Stomach (tissue), 8 donors: ENCODE measurements at regions not wholly inside any gene's neighbourhood (a gene's known extent, or its start where the extent isn't known, plus 50 kb on each side); places are given as distances from the start of the nearest gene placed in this dataset.
"Not testable (repeated sequence)": the region's sequence is repeated elsewhere in the genome, so short reads cannot be mapped to it uniquely, and the experiment has no call there.

Experiments
- DNase-seq, 2 donors: peaks; one replicate each; pipeline versions ENCODE4 v3.0.0 to v3.0.0-alpha.2; 2013 to 2019
- H3K27ac ChIP-seq, 5 donors: fragments of 200-600 bp in 4 of 5; sonication (generic) in 4 of 5; one replicate each; pipeline ENCODE4 v1.5.1; 2013 to 2019; ENCODE audit warnings: mild to moderate bottlenecking in 1 of 5, moderate library complexity in 1 of 5
- H3K27me3 ChIP-seq, 3 donors: fragments of 200-600 bp; sonication (generic); one replicate each; pipeline ENCODE4 v1.5.1; 2017 to 2019; ENCODE audit warnings: mixed run types in 1 of 3
- H3K36me3 ChIP-seq, 4 donors: fragments of 200-600 bp; sonication (generic); 1 replicate in 3 of 4; 2 replicates in 1 of 4; pipeline ENCODE4 v1.5.1; 2016 to 2019
- H3K4me1 ChIP-seq, 4 donors: fragments of 200-600 bp; sonication (generic); one replicate each; pipeline ENCODE4 v1.5.1; 2016 to 2019
- H3K4me3 ChIP-seq, 4 donors: fragments of 200-600 bp; sonication (generic) in 3 of 4; one replicate each; pipeline ENCODE4 v1.5.1; 2016 to 2019; ENCODE audit warnings: mild to moderate bottlenecking in 1 of 4
- H3K9me3 ChIP-seq, 4 donors: fragments of 200-600 bp; sonication (generic); one replicate each; pipeline ENCODE4 v1.5.1; 2016 to 2019
- CTCF ChIP-seq, 7 experiments: fragments of 450-650 bp in 4 of 7; fragments of 200-600 bp in 3 of 7; sonication (generic) in 3 of 7; IDR thresholded peaks; one replicate each; pipeline ENCODE4 v1.5.1; 2016 to 2019; ENCODE audit warnings: antibody characterized with exemption in 7 of 7, control low read depth in 2 of 7, mild to moderate bottlenecking in 1 of 7
- EP300 ChIP-seq: sonication (generic); formaldehyde crosslinking; IDR thresholded peaks from one replicate; pipeline ENCODE4 v1.6.1; 2017; ENCODE audit warnings: antibody characterized with exemption
- POLR2A ChIP-seq, 4 donors: fragments of 450-650 bp; IDR thresholded peaks; one replicate each; pipeline ENCODE4 v1.6.1; 2016; ENCODE audit warnings: antibody characterized with exemption in 4 of 4, control low read depth in 2 of 4, mild to moderate bottlenecking in 1 of 4, moderate library complexity in 1 of 4
- POLR2AphosphoS5 ChIP-seq, 3 donors: sonication (generic); formaldehyde crosslinking; IDR thresholded peaks; one replicate each; pipeline ENCODE4 v1.6.1; 2016; ENCODE audit warnings: antibody characterized with exemption in 3 of 3
- WGBS, 5 donors: extraction: QIAGEN DNeasy Blood & Tissue Kit in 3 of 5; methylation state at CpG; one replicate each; pipeline versions ENCODE4 v1.1.5 to v1.1.7; 2013 to 2018; 5-methylcytosine and 5-hydroxymethylcytosine counted together
- intact Hi-C: fragments of 100-400 bp; cut with DNase I; formaldehyde crosslinking; loops from one replicate; pipeline ENCODE4 v1.15.1; 2023; ENCODE audit warnings: low total_unique reads
- donor health status: healthy with polysubstance abuse.
- donor health status: Bipolar disorder and iron deficiency.
- donor health status: healthy.

GRCh38 chr2:142291969-142292368 is 161.2 kb upstream of the LRP1B start:
- Histone ChIP-seq H3K27me3 (no peaks in the 10 kb centered on the region), H3K9me3 (no peaks in the 10 kb centered on the region), H3K4me3 (no peak overlapping the region), H3K4me1 (no peaks in the 10 kb centered on the region), H3K27ac (no peak overlapping the region), H3K36me3 (no peaks in the 10 kb centered on the region)
- 63 to 76% (median 76%) methylated on average over 2 of the region's 2 CpGs for WGBS, 5 donors
- intact Hi-C loops = no loop called here
- TF ChIP-seq POLR2A (IDR thresholded peaks at IDR 0.05) = no peak
- TF ChIP-seq CTCF (IDR thresholded peaks at IDR 0.05) = no peak
- no peak for TF ChIP-seq EP300
- no peak for TF ChIP-seq POLR2AphosphoS5 (IDR thresholded peaks at IDR 0.05)
- no peak for DNase-seq

- Histone ChIP-seq H3K4me3 (no peak overlapping the region), H3K27me3 (no peaks in the 10 kb centered on the region), H3K36me3 (no peaks in the 10 kb centered on the region), H3K27ac (no peak overlapping the region), H3K4me1 (no peaks in the 10 kb centered on the region), H3K9me3 (no peaks in the 10 kb centered on the region)
- no peak for TF ChIP-seq POLR2AphosphoS5 (IDR thresholded peaks at IDR 0.05)
- no peak for TF ChIP-seq CTCF (IDR thresholded peaks at IDR 0.05)
- no peak for TF ChIP-seq POLR2A (IDR thresholded peaks at IDR 0.05)
- no peak for TF ChIP-seq EP300
- DNase-seq = peak in 1 of 2 donors; percentile 42
- WGBS, 5 donors = 57 to 72% (median 62%) methylated on average over 3 of the region's 3 CpGs
- intact Hi-C loops = no loop called here
These were observed 160.1 kb upstream of the LRP1B start for GRCh38 chr2:142290931-142291330.

- Histone ChIP-seq H3K9me3 (no peaks in the 10 kb centered on the region), H3K4me3 (no peak overlapping the region), H3K27ac (no peak overlapping the region), H3K4me1 (no peaks in the 10 kb centered on the region), H3K27me3 (no peaks in the 10 kb centered on the region), H3K36me3 (no peaks in the 10 kb centered on the region)
- TF ChIP-seq POLR2AphosphoS5 (IDR thresholded peaks at IDR 0.05) (no peak), CTCF (IDR thresholded peaks at IDR 0.05) (no peak), POLR2A (IDR thresholded peaks at IDR 0.05) (no peak), EP300 (no peak)
- intact Hi-C loops = no loop called here
- DNase-seq = peak in 1 of 2 donors; percentile 19
- WGBS, 5 donors = 35 to 49% (median 40%) methylated on average over 6 to 7 of the region's 7 CpGs
These were observed 155.8 kb upstream of the LRP1B start for GRCh38 chr2:142286618-142287017.

- 65 to 85% (median 81%) methylated on average over 4 of the region's 4 CpGs for WGBS, 5 donors
- no peak for TF ChIP-seq POLR2AphosphoS5 (IDR thresholded peaks at IDR 0.05)
- TF ChIP-seq POLR2A (IDR thresholded peaks at IDR 0.05) = no peak
- TF ChIP-seq CTCF (IDR thresholded peaks at IDR 0.05) = no peak
- no peak for TF ChIP-seq EP300
- Histone ChIP-seq H3K4me1 (no peaks in the 10 kb centered on the region), H3K27me3 (no peaks in the 10 kb centered on the region), H3K27ac (no peak overlapping the region), H3K4me3 (no peak overlapping the region), H3K36me3 (no peaks in the 10 kb centered on the region), H3K9me3 (no peaks in the 10 kb centered on the region)
- no peak for DNase-seq
- intact Hi-C loops = no loop called here
These were observed 154.7 kb upstream of the LRP1B start for GRCh38 chr2:142285480-142285879.

GRCh38 chr2:142284336-142284735 is 153.5 kb upstream of the LRP1B start:
- H3K9me3 ChIP-seq, DNase-seq, H3K27me3 ChIP-seq, intact Hi-C loops, H3K4me3 ChIP-seq, H3K4me1 ChIP-seq, H3K36me3 ChIP-seq, H3K27ac ChIP-seq: not testable (repeated sequence)
- 81 to 91% (median 88%) methylated on average over 4 of the region's 4 CpGs for WGBS, 5 donors
